GM12878 (cell line): ENCODE measurements at regions not wholly inside any gene's neighbourhood (a gene's known extent, or its start where the extent isn't known, plus 50 kb on each side); places are given as distances from the start of the nearest gene placed in this dataset.

Experiments
- ATAC-seq: fragments of 200-7000 bp; cut with Tn5 transposase; 3 replicates; pipeline ENCODE4 v1.9.1; 2020; ENCODE audit warnings: mild to moderate bottlenecking, moderate library complexity
- BruUV-seq: library from RNA; stranded (reverse); fragments of 400-500 nt; replicated peaks from 2 replicates; lab custom pipeline; 2021; lab: Mats Ljungman, UMichigan
- CTCF ChIA-PET: fragments of 300-600 bp; sonication (Branson Sonifier 250); formaldehyde crosslinking; extraction: SDS; loops from one replicate; lab custom pipeline; 2021; ENCODE audit warnings: inconsistent platforms; lab: Yijun Ruan, JAX
- POLR2A ChIA-PET: fragments of 350-600 bp; formaldehyde crosslinking; extraction: SDS; loops from one replicate; lab custom pipeline; 2021; ENCODE audit warnings: inconsistent platforms; lab: Charles Lee
- RAD21 ChIA-PET: fragments of 300-600 bp; sonication (Branson Sonifier 250); formaldehyde crosslinking; loops from one replicate; lab custom pipeline; 2023; ENCODE audit warnings: antibody characterized with exemption; ENCODE audit not compliant: unreplicated experiment; lab: Charles Lee
- SMC1A ChIA-PET: fragments of 300-600 bp; sonication (Branson Sonifier 250); formaldehyde crosslinking; loops from one replicate; lab custom pipeline; 2023; ENCODE audit not compliant: unreplicated experiment, uncharacterized antibody; lab: Charles Lee
- DNase-seq: peaks from one replicate; pipeline ENCODE4 v3.0.0-alpha.2; 2011; ENCODE audit warnings: low read depth, low spot score
- FAIRE-seq: peaks from 3 replicates; lab custom pipeline; 2011; peaks lifted over from hg19 to GRCh38; lab: Jason Lieb, UNC
- H2AFZ ChIP-seq: 2 replicates; pipeline ENCODE4 v1.6.0; 2011; ENCODE audit warnings: low read depth, low read length, control low read depth; ENCODE audit not compliant: control insufficient read depth
- H3K27ac ChIP-seq: 2 replicates; pipeline ENCODE4 v1.5.1; 2011; ENCODE audit warnings: control low read depth; ENCODE audit not compliant: control insufficient read depth, insufficient read depth
- H3K27me3 ChIP-seq, 2 experiments: replicated peaks in 1 of 2; 2 replicates each; pipeline versions ENCODE4 v1.6.0 to v1.6.1; 2011; ENCODE audit warnings: low read length in 1 of 2; ENCODE audit not compliant: control insufficient read depth in 2 of 2, insufficient read depth in 2 of 2
- H3K36me3 ChIP-seq, 2 experiments: 2 replicates each; pipeline ENCODE4 v1.5.1; 2011; ENCODE audit warnings: low read length in 1 of 2; ENCODE audit not compliant: control insufficient read depth in 2 of 2, insufficient read depth in 2 of 2
- H3K4me1 ChIP-seq: 2 replicates; pipeline ENCODE4 v1.6.1; 2011; ENCODE audit warnings: mild to moderate bottlenecking, low read length, moderate library complexity, mixed read lengths; ENCODE audit not compliant: control insufficient read depth, insufficient read depth
- H3K4me2 ChIP-seq: 2 replicates; pipeline ENCODE4 v1.6.0; 2011; ENCODE audit warnings: control low read depth; ENCODE audit not compliant: control insufficient read depth, insufficient read depth
- H3K4me3 ChIP-seq: fragments of 200-600 bp; sonication (generic); 2 replicates; pipeline ENCODE4 v1.5.1; 2016
- H3K79me2 ChIP-seq: 2 replicates; pipeline ENCODE4 v1.6.0; 2011; ENCODE audit warnings: low read length; ENCODE audit not compliant: control insufficient read depth, insufficient read depth
- H3K9ac ChIP-seq: 2 replicates; pipeline ENCODE4 v1.8.0; 2011; ENCODE audit warnings: low read length, control low read depth, mixed read lengths; ENCODE audit not compliant: control insufficient read depth, insufficient read depth
- H3K9me3 ChIP-seq: replicated peaks from 3 replicates; pipeline ENCODE4 v1.5.1; 2011; ENCODE audit warnings: mild to moderate bottlenecking, low read length; ENCODE audit not compliant: control insufficient read depth, insufficient read depth
- H4K20me1 ChIP-seq: 2 replicates; pipeline ENCODE4 v1.6.0; 2011; ENCODE audit not compliant: control insufficient read depth, insufficient read depth
- BCL11A ChIP-seq: IDR thresholded peaks from 2 replicates; pipeline ENCODE4 v1.6.1; 2011; ENCODE audit warnings: low read depth, low read length
- CBX3 ChIP-seq: fragments of 200-600 bp; sonication (generic); IDR thresholded peaks from 2 replicates; pipeline ENCODE4 v1.6.1; 2016; ENCODE audit warnings: low read depth, borderline replicate concordance
- FOS ChIP-seq: IDR thresholded peaks from 3 replicates; pipeline ENCODE4 v1.6.1; 2011; ENCODE audit warnings: borderline replicate concordance; ENCODE audit not compliant: insufficient read length; ENCODE audit errors: extremely low read depth
- FOXM1 ChIP-seq: IDR thresholded peaks from 2 replicates; pipeline ENCODE4 v1.6.1; 2012; ENCODE audit warnings: low read depth, mild to moderate bottlenecking, inconsistent platforms, low read length, moderate library complexity
- IKZF1 ChIP-seq: fragments of 450-650 bp; conservative IDR thresholded peaks from 2 replicates; pipeline ENCODE4 v1.6.1; 2017; ENCODE audit warnings: antibody characterized with exemption, mild to moderate bottlenecking
- JUND ChIP-seq: IDR thresholded peaks from 2 replicates; pipeline ENCODE4 v1.6.1; 2012; ENCODE audit warnings: low read depth, mild to moderate bottlenecking, low read length, improper control_type of control experiment, moderate library complexity
- KAT2A ChIP-seq: conservative IDR thresholded peaks from 2 replicates; pipeline ENCODE4 v1.6.1; 2011; ENCODE audit warnings: low read depth, low read length; ENCODE audit not compliant: control insufficient read depth
- NFYB ChIP-seq: IDR thresholded peaks from 2 replicates; pipeline ENCODE4 v1.6.1; 2011; ENCODE audit warnings: low read depth, mild to moderate bottlenecking, low read length, improper control_type of control experiment, moderate library complexity; ENCODE audit not compliant: insufficient read depth
- PAX5 ChIP-seq: IDR thresholded peaks from 2 replicates; pipeline ENCODE4 v1.6.1; 2011; ENCODE audit warnings: low read depth, low read length, borderline replicate concordance
- RBBP5 ChIP-seq: fragments of 200-600 bp; sonication (generic); conservative IDR thresholded peaks from 2 replicates; pipeline ENCODE4 v1.6.1; 2016
- SMAD1 ChIP-seq: fragments of 450-650 bp; IDR thresholded peaks from 2 replicates; pipeline ENCODE4 v1.6.1; 2018; ENCODE audit warnings: mild to moderate bottlenecking, low read depth; ENCODE audit not compliant: partially characterized antibody
- SUZ12 ChIP-seq: fragments of 200-600 bp; sonication (generic); IDR thresholded peaks from one replicate; pipeline ENCODE4 v1.6.1; 2018; ENCODE audit warnings: antibody characterized with exemption, mild to moderate bottlenecking; ENCODE audit not compliant: unreplicated experiment
- TAF1 ChIP-seq: IDR thresholded peaks from 2 replicates; pipeline ENCODE4 v1.6.1; 2011; ENCODE audit warnings: mild to moderate bottlenecking, low read depth, low read length, borderline replicate concordance
- TBL1XR1 ChIP-seq: IDR thresholded peaks from 2 replicates; pipeline ENCODE4 v1.6.1; 2012; ENCODE audit warnings: low read depth, low read length, improper control_type of control experiment
- ZBED1 ChIP-seq: IDR thresholded peaks from 2 replicates; pipeline ENCODE4 v1.6.1; 2016; ENCODE audit warnings: borderline replicate concordance
- ZNF622 ChIP-seq: fragments of 450-650 bp; IDR thresholded peaks from 2 replicates; pipeline ENCODE4 v1.6.1; 2017; ENCODE audit warnings: mild to moderate bottlenecking, inconsistent platforms
- WGBS: methylation state at CpG from one replicate; pipeline ENCODE4 v1.1.6; 2016; ENCODE audit warnings: low lambda C conversion rate; ENCODE audit not compliant: insufficient replicate concordance, insufficient coverage; ENCODE audit errors: missing lambda C conversion rate; 5-methylcytosine and 5-hydroxymethylcytosine counted together
- in situ Hi-C: fragments of 300-500 bp; cut with MboI; formaldehyde crosslinking; loops from 9 replicates; pipeline ENCODE4 v1.14.3; 2018; ENCODE audit warnings: mixed read lengths
- intact Hi-C: fragments of 100-400 bp; cut with micrococcal nuclease; formaldehyde crosslinking; loops from one replicate; pipeline ENCODE4 v1.14.2; 2022; ENCODE audit not compliant: unreplicated experiment
- TF ChIP-seq, protein P1 (sequence below): fragments of 450-650 bp; formaldehyde crosslinking; IDR thresholded peaks from 2 replicates; pipeline ENCODE4 v1.4.0; 2020; ENCODE audit warnings: mild to moderate bottlenecking, moderate library complexity
- TF ChIP-seq, protein P2 (sequence below): fragments of 450-650 bp; IDR thresholded peaks from 2 replicates; pipeline ENCODE4 v1.6.1; 2017; ENCODE audit warnings: mild to moderate bottlenecking

DNA sequence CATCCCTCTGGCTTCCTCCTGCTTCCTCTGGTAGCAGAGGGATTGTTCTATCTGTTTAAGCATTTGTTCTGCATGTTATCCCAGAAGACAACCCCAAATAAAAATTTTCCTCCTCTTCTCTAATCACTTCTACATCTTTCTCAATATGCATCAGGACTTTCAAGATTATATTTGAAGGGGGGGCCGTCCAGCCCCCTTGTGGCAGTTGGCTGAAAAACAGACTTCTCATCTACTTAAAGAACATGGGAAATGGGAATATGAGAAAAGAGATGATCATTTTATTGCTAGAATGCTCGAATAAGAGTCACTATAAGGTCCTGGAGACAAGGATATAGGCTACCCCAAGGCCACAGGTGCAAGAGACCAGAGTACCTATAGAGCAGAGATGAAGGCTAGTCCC is 466.0 kb downstream of the REEP3 start (continued):
- TF ChIP-seq ZBED1 (no peak), ZNF622 (no peak), FOS (no peak), TAF1 (no peak)

DNA sequence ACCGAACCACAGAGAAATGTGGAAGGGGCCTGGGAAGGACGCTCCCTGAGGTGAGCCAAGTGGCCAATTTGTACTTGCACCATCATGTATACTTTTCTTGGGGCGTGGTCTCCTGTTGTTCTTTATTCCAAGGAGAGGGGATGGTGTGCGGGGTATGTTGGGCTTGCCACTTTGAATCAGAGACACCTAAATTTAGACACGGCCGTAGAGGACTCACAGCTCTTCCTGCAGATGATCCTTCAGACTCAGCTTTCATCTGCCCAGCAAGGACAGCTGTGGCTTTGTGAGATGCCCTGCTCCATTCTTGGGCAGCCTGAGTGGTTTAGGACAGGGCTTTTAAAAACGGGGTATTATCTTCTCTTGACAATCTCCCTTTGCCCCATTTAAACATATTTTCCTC is 473.2 kb downstream of the REEP3 start:
- SMC1A ChIA-PET, result interaction anchor here (1.5 kb wide), 1 partner anchor 19 kb away, joined by 3 read pairs; no protein-coding TSS in a partner anchor
- DNase-seq (no peak), ATAC-seq (no peak), FAIRE-seq (no peak)
- no peaks in the 10 kb centered on the region for H3K27me3 ChIP-seq
- H3K36me3 ChIP-seq, result no peaks in the 10 kb centered on the region
- no peaks in the 10 kb centered on the region for H3K79me2 ChIP-seq
- no peak overlapping the region for H3K9ac ChIP-seq
- no peaks in the 10 kb centered on the region for H3K4me1 ChIP-seq
- in situ Hi-C loops, result no loop called here
- 27% methylated on average over 7 of the region's 7 CpGs for WGBS
- intact Hi-C loops, result no loop called here
- H3K27ac ChIP-seq, result no peak overlapping the region
- POLR2A ChIA-PET, result no interaction called here
- H3K4me3 ChIP-seq, result no peak overlapping the region
- no TSS peak for BruUV-seq
- no peak overlapping the region for H3K4me2 ChIP-seq
- no peaks in the 10 kb centered on the region for H4K20me1 ChIP-seq
- no peaks in the 10 kb centered on the region for H3K9me3 ChIP-seq
- H2AFZ ChIP-seq, result no peak overlapping the region
- CTCF ChIA-PET, result no interaction called here
- RAD21 ChIA-PET, result no interaction called here
- TF ChIP-seq NFYB, result no peak
- TF ChIP-seq BCL11A, result no peak
- TF ChIP-seq KAT2A, result no peak
- TF ChIP-seq IKZF1, result no peak
- no peak for TF ChIP-seq SMAD1
- TF ChIP-seq, protein P1, sequence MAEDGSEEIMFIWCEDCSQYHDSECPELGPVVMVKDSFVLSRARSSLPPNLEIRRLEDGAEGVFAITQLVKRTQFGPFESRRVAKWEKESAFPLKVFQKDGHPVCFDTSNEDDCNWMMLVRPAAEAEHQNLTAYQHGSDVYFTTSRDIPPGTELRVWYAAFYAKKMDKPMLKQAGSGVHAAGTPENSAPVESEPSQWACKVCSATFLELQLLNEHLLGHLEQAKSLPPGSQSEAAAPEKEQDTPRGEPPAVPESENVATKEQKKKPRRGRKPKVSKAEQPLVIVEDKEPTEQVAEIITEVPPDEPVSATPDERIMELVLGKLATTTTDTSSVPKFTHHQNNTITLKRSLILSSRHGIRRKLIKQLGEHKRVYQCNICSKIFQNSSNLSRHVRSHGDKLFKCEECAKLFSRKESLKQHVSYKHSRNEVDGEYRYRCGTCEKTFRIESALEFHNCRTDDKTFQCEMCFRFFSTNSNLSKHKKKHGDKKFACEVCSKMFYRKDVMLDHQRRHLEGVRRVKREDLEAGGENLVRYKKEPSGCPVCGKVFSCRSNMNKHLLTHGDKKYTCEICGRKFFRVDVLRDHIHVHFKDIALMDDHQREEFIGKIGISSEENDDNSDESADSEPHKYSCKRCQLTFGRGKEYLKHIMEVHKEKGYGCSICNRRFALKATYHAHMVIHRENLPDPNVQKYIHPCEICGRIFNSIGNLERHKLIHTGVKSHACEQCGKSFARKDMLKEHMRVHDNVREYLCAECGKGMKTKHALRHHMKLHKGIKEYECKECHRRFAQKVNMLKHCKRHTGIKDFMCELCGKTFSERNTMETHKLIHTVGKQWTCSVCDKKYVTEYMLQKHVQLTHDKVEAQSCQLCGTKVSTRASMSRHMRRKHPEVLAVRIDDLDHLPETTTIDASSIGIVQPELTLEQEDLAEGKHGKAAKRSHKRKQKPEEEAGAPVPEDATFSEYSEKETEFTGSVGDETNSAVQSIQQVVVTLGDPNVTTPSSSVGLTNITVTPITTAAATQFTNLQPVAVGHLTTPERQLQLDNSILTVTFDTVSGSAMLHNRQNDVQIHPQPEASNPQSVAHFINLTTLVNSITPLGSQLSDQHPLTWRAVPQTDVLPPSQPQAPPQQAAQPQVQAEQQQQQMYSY (CRISPR knock-in tag), result no peak
- TF ChIP-seq RBBP5, result no peak
- TF ChIP-seq, protein P2, sequence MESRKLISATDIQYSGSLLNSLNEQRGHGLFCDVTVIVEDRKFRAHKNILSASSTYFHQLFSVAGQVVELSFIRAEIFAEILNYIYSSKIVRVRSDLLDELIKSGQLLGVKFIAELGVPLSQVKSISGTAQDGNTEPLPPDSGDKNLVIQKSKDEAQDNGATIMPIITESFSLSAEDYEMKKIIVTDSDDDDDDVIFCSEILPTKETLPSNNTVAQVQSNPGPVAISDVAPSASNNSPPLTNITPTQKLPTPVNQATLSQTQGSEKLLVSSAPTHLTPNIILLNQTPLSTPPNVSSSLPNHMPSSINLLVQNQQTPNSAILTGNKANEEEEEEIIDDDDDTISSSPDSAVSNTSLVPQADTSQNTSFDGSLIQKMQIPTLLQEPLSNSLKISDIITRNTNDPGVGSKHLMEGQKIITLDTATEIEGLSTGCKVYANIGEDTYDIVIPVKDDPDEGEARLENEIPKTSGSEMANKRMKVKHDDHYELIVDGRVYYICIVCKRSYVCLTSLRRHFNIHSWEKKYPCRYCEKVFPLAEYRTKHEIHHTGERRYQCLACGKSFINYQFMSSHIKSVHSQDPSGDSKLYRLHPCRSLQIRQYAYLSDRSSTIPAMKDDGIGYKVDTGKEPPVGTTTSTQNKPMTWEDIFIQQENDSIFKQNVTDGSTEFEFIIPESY, result no peak
- TF ChIP-seq FOXM1, result no peak
- no peak for TF ChIP-seq SUZ12
- no peak for TF ChIP-seq PAX5
- no peak for TF ChIP-seq JUND
- no peak for TF ChIP-seq CBX3
- TF ChIP-seq TBL1XR1, result no peak
